GM18873 (cell line): ENCODE measurements at regions not wholly inside any gene's neighbourhood (a gene's known extent, or its start where the extent isn't known, plus 50 kb on each side); places are given as distances from the start of the nearest gene placed in this dataset.

Source experiments
- ATAC-seq: cut with Tn5 transposase; IDR thresholded peaks from one replicate; pipeline ENCODE4 v1.9.1; 2021; ENCODE audit warnings: mild to moderate bottlenecking, moderate library complexity, moderate number of reproducible peaks; ENCODE audit not compliant: unreplicated experiment, low FRiP score

DNA sequence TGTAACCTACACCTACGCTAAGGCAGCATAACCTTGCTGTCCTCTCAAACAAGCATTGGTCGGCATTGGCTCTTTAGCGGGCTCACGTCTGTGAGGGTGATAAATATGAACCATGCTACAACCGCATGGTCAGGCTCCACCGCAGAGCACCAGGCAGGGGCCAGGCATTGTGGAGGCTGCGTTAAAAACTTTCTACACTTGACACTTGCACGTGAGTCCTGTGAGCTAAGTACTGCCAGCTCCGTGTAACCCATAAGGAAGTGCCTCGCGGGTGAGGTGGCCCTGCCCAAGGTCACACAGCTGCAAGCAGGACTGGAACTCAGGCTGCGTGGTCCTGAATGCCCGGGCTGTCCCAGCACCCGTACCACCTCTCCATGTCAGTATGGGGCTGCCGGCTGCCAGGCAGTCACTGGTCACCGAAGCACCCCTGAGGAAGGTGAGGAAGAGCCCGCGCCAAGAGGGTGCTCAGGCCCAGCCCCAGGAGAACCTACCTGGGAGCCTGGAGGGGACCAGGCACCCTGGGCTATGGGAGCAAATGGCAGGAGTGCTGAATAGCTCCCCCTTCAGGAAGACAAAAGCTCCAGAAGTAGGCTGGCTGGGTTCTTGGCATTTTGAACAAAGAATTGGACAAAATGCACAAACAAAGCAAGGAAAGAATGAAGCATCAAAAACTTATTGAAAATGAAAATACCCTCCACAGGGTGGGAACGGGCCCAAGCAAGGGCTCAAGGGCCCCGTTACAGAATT is 271.1 kb upstream of the RAB6C start:
- ATAC-seq = no peak

DNA sequence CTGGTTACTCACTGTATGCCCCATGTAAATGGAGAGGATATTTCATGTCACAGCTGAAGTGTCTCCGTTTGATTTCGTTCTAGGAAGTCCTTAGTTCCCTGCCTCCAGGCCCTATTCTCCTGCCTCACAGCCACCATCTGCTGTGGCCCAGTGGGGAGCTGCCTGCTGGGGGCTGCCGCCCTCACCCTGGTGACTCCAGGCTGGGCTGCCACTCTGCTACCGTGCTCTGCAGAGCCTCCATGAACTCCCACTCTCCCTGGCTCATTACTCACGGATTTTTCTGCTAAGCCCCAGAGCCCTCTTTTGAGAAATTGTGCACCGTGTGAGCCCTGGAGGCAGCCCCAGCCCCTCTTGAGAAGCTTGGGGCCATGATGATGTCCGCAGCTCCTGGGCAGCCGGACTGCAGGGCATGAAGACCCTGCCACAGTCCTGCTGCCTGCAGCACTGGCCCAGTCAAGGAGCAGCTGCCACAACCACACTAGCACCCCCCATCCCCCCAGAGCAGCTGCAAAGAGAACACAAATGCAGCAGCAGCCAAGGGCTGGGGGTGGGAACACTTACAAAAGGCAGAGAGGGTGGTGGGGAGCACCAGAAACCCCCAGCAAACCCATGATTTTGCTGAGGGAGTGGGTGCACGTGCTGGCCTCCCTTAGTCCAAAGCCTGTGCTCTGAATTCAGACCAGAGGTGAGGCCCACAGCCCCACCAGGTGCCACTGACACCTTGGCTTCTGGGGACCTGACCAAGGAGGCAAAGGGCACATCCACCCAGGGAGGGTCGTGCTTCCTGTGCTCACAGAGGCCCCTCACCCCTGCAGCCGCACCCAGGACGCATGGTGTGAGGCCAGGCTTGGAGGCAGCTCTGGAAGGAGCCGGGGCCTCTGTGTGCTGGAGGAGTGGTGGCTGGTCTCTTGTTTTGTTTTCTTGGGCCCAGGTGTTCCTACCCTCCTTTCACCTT is 270.2 kb upstream of the RAB6C start:
- no peak for ATAC-seq

DNA sequence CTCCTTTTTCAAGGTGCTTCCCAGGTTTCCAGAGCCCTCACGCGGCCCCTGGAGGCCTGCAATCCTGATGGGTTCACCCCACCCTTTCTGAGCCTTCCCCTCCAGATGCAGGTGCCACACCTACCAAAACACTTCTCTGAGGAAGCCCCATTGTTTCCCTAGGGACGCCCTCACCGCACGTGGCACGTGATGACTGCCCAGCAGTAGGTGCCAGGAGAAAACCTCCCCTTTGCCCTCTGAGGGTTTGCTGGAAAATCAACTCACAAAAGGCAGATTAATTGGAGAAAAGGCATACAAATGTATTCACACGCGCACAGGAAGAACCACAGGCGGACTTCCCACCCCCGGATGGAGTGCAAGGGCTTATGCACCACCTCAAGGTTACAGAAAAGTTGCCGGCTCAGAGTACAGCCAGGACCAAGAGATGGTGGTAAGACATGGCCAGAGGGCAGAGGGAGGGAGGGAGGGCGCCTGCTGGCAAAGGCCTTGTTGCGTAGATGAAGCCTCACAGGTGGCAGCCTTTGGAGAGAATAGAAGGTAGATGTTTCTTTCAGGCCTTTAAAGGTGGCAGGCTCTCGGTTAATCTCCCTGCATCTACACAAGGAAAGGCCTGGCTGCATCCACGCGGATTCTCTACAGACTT is 269.4 kb upstream of the RAB6C start:
- ATAC-seq = no peak

DNA sequence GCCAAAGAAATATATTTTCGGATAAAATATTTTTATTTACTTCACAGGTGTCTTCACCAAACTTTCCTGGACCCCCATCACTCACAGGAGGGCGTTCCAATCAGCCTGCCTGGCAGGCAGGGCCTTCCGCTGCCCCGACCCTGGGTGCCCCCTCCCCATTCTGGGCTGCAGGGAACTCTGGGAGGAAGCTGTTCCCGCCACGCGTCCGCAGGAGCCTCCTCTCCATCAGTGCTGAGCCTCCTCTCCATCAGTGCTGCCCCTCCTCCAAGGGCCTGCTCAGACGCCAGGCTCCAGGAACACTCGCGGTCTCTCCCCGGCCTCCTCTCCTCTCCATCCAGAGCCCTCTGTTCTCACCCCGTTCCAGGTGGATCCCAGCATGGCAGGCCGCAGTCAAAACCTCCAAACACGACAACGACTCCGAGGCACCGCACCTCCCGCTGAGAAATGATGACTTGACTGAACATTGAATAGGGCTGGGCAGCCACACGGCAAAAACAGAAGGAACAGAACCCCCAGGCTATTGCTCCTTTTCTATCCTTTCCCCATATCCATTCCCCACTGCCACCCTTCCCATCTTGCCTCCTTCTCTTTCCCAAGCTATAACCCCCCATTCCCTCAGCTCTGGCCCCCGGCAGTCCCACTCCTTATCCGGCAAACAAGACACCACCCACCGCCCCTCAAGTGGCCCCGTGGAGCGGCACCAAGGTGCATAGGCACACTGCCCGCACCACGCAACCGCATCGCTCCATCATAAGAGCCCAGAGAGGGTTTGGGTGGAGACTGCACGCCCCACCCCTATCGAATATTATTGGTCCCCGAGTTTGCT is 268.6 kb upstream of the RAB6C start:
- ATAC-seq = no peak

DNA sequence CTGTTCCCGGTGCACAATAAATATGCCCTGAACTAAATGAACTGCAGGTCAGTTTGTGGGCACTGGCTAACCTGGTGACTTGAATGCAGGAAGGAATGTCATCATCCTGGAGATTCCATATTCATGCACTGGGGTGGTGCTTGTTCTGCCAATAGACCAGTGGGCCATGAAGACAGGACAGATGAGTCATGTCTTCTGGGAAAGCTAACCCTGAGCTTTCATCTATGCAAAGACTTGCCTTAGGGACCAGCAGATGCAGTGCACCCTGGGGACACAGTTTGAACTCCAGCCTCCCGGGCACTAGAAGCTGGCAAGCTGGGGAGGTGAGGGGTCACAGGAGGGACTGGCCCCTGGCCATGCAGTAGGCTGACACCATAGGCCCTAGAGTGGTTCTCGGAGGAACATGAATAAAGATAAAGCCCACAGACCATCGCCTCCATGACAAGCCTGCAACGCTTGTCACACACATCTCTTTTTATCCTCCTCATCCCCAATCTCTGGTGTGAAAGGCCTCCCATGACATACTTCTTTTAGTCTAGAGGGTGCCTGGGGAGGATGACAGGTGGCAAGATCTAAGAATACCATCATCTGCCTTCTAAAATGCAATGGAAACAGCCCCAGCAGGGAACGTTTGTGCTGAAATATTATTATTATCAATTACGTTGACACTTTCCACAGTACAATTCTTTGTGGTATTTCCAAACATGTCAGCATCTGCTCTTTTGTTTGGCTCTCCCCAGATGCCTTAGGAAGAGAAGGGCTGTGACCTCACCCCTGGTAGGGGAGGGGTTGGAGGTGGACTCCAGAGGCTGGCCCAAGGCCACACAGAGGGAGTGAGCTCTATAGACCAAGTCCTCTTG is 267.4 kb upstream of the RAB6C start:
- no peak for ATAC-seq

DNA sequence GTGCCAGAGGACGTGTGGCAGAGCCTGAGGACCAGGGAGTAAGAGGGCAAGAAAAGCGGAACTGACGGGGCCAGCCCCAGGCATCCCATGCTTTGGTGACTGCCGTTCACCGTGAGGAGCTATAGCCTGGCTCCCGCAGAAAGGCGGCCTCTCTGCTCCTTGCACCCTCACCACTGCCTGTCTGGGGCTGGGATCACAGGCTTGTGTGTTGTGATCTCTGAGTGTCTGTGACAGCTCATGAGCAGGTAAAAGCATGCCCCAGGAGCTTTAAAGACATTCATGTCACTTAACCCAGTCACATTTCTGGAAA is 266.8 kb upstream of the RAB6C start:
- ATAC-seq = no peak

DNA sequence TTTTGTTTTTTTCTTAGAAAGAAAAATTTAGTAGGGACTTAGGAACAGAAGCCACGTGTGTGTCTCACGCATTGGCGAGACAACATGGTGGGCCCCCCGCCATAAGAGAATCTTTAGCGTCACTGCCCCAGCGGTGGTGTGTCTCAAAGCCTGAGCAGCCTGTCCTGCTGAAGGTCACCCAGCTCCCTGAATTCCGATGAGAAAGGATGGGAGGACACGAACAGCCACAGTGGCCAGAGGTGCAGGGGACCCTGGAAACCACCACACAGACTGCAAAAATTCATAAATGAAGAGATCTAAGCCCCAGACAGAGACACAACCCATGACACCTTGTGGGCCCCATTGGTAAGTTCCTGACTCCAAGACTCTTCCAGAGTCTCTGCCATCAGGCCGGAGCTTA is 266.1 kb upstream of the RAB6C start:
- ATAC-seq = no peak

DNA sequence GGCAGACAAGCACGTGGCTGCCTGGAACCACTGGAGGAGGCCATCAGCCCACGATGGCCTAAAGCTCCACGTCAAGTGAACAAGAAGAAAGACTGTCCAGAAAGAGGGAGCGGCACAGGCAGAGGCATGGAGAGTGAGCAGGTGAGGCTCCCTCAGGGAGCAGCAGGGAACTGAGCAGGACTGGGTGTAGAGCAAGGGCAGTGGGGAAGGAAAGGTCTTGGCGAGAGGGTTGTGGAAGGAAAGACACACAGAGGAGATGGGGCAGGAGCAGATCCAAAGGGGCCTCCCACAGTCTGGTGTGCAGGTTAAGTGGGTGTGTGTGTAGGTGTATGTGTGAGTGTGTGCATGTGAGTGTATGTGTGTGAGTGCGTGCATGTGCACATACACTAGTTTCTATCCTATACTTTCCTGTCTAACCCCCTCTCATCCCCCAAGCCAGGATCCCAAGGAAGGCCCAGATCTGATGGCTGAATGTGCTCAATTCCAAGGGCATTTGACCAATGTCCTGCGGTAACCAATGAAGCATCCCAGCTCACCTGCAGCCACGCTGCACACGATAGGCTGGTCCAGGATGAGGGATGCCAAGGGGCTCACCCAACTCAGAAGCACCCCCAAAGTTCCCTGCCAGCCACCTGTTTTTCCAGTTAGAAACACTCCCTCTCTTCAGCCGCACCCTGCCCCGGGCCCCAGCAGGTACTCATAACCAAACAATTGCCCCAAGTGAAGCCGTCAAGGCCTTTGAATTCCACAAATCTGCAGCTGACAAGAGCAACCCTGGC is 262.5 kb upstream of the RAB6C start:
- ATAC-seq = no peak

DNA sequence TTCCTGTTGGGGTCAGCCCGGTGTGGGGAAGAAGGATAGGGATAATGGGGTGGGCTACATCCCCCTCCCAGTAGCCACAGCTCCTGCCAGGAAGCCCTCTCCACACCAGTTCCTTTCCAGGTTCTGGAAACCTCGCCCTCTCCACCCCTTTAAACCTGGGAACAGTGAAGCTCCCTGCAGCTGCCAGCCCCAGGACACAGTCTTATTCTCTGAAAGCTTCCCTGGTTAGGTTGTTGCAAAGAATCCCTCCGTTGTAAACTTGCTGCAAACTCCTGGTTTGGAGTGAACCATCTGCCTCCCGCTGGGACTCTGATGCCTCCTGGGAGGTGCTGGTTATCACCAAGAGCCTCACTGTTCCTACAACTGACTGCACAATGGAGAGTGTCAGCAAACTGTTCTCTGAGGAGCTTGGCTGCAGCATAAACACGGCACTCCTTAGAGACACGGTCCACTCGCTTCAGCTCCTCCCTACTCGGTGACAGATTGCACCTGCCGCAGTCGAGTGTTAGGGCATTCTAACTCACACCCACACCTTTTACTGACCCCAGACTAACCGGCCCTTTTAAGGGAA is 261.8 kb upstream of the RAB6C start:
- no peak for ATAC-seq

DNA sequence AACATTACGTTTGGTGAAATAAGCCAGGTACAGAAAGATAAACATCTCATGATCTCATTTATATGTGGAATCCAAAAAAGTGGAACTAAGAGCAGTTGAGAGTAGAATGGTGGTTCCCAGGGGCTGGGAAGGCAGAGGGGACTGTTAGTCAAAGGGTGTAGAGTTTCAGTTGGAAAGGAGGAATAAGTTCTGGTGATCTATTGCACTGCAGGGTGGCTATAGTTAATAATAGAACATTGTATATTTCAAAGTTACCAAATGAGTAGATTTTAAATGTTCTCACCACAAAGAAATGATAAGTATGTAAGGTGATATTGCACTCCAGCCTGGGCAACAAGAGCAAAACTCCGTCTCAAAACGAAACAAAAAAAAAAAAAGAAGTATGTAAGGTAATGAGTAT is 260.1 kb upstream of the RAB6C start:
- ATAC-seq = no peak

DNA sequence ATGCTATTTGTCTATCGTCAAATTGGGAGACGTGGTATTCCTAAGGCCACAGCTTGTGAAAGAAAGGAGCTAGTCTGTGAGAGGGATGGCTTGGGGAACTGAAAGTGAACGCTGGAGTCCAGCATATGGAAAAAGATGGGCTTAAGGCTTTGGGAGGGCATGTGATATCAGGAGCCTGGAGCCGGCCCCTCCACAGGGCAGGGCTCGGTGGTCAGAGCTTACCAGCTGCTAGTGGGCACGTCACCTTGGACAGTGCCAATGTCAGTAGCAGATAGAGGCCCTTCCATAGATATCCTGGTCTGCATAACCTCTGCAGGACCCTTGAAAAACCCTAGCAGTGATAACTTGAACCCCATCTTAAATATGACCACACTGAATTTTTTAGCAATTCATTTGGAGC is 259.1 kb upstream of the RAB6C start:
- ATAC-seq = no peak

DNA sequence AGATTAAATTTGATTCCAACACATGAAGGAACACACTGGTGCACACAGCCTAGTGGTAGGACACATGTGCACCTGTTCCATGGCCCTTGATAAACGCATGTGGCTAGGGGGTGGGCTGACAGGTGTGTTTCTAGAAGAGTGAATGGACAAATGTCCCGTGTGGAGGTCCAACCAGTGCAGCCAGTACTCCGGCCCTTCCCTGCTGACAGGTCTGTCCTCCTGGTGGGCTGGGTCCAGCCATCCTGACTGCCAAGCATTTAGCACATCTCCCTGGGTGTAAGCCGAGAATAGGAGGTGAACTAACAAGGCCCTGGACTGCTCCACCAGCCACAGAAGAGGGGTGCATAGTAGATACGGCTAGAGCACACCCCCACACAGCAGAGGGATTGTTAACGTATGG is 258.7 kb upstream of the RAB6C start:
- ATAC-seq = no peak

DNA sequence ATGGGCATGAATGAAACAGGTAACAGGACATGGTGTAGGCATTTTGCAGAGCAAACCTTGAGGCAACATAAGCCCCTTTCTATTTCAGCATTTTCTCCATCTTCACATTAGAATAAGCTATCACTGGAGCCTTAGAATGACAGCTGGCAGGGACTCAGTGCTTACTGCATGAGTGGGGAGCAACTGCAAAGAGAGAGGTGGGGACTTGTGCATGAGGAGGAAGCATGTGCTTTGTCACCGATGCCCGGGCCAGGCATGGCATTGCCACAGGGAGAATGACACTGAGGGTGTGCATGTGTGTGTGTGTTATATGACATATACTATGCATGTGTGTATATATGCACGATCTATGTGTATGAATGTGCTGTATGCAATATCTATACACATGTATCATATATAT is 258.2 kb upstream of the RAB6C start:
- ATAC-seq = no peak

DNA sequence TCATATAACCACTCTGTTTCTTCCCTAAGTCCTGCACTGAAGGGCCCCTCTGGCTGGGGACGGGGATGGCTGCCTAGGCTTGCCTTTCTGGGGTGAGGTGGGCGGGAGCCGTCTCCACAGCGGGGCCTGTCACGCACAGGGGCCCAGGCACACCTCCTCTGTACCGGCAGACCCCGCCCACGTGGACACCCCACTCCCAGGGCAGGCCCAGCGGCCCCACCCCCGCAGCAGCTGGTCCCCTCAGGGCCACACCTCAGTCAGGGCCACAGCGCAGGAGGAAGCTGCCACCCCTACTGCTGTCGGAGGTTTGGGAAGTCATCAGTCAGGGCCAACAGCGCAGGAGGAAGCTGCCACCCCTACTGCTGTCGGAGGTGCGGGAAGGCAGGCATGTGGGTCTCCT is 257.6 kb upstream of the RAB6C start:
- ATAC-seq = no peak

DNA sequence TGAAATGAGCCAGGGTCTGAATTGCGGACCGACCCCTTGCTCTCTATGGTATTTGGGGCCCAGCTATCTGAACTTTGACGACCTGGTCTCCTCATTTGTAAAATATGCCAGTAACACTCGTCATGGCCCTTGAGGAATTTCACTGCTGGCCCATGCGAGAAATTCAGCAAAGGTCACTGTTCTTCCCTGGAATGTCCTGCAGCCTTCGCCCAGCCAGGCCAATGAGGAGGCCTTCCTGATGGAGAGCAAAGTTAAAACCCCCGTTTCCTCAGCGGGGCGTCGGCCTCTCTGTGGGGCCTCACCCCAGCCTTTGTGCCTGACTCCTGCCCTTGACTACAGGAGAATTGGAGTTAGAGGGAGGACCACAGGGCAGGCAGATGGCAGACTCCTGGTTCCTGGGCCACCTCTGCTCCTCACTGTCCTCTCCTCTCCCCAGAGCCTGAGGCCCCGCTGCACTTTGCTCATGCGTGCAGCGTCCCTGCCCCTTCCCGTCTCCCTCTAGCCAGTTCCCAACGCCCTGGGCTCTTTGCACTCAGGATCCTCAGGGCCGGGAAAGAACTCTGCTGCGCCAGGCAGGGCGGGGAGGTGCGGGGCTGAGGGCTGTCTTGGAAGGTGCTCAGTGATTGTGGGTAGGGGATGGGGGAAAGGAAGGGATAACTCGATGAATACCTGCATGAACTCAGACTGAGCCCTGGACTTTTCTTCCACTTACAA is 257.0 kb upstream of the RAB6C start:
- ATAC-seq = no peak

DNA sequence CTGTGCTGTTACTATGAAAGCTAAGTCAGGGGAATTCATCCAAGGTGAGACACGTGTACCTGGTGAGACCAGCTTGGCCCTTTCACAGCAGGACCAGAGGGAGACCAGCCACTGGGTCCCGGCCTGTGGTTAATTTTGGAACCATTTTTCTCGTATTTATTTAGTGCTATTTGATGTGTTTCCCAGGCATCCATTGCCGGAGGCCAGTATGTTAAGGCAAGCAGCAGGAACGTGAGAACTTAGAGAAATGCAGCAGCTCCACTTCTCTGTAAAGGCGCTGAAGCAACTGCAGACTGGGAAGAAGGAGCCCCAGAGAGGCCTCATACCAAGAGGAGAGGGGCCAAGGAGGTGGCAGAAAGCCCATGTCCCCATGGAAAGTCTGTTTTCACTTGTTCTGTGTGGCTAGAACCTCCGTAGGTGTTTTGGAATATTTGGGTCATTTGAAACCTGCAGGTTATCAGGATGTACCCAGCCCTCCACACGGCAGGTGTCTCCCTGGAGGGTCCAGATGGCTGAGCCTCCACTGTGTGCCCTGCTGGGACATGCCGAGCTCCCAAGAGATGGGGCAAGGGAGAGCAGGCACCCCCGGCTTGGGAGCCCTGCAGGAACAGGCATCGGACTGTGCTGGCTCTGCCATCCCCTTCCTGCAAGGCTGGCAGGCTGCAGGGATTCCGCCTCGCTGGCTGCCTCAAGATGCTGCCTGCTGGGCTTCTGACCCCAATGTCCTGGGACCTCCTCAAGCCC is 256.0 kb upstream of the RAB6C start:
- no peak for ATAC-seq

DNA sequence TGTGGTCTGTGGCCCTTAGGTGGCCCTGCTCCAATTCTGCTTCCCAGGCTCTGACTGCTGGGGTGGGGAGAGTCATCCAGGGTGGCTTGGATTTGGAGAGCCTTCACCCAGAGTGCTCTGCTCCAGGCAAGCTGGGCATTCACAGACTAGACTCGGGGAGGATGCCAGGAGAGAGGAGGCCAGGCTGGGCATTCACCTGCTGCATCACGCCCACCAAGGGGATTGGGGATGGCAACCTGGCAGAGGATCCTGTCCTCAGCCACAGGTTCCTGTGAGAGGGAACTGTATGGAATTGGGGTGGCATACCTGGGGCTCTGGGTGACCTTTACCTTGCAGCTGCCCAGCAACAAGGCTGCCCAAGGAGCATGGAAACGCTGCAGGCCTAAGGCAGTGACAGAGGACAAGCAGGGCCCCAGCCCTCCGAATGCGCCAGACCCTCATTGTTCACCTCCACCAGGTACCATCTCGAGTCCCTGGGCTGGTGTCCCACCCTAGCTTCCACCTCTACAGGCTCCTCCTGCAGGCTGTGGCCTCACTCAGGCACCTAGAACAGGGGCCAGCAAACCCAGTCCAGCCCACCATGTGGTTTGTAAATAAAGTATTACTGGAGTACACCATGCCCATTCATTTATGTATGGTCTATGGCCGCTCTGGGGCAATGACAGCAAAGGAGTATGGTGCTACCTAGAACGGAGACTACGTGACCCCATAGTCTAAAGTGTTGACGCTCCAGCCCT is 255.3 kb upstream of the RAB6C start:
- ATAC-seq = no peak
